Activated gamma-delta T cell (primary cell): ENCODE measurements at regions not wholly inside any gene's neighbourhood (a gene's known extent, or its start where the extent isn't known, plus 50 kb on each side); places are given as distances from the start of the nearest gene placed in this dataset.

Experiments used
- DNase-seq: peaks from one replicate; lab custom pipeline; 2025; lab: John Stamatoyannopoulos, UW

GRCh38 chr15:93880358-93880757 is 351.0 kb upstream of the MCTP2 start:
- no peak for DNase-seq

DNA sequence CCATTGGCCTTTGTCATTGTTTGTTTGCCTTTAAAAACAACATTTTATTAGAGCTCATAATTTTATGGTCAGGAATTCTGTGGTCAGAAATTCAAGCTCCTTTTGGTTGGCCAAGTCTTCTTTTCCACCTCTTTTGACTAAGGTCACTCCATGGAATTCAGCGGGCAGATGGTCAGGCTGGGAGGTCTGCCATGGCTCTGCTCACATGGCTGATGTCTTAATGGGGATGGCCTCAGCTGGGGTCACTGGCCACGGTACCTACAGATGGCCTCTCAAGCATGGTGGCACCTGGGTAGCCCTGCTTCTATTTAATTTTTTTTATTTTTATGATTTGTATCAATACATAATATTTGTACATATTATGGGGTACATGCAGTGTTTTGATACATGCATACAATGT is 360.8 kb upstream of the MCTP2 start:
- no peak for DNase-seq

DNA sequence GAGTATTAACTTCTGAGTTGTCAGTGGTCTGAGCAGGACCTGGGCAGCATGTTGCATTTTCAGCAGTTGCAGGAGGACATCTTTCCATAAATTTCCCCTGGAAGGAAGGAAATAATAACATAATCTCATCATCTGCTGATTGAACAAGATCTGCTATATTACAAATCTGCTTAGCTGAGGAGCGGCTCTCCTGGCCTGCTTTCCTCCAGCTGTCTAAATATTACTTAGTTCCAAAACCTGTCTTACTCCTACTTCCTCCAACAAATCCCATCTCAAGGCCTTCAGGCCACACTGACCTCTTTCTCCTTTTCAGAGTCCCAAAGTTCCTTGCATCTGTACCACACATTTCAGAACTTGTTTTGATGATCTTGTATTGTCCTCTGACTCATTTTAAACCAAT is 364.4 kb upstream of the MCTP2 start:
- DNase-seq: no peak

DNA sequence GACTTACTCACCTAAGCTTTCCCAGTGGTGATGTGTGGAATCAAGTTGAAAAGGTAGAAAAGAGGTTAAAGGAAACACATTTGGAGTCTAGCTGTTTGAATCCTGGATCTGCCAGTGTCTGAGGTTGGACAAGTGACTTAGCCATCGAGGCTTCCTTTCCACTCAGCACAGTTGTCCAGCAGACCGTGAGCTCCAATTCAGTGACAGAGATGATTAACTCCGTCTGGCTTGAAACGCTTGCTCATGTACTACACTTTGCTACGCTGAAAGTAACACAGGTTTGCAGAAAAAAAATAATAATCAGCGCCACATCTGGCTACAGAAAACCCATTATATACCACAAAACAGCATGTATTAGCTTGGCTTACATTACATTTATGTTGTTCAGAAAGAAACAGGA is 364.9 kb upstream of the MCTP2 start:
- DNase-seq: no peak

DNA sequence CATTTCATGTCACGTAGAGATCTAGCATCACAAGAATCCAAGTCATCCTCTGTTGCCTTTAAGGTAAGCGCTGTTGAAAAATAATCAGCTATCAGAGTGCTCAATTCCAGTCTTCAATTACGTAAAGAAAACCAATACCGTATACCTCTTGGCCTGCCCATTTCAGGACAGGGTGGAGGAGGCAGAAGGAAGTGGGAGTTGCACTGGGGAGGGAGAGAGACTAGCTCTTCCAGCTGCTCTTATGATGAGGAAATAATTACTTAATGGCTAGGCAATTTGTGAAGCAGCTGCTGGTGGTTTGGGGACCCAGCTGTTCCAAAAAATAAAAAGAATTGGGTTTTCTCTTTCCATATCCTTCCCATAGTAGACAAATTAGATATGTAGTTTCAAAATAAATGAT is 365.8 kb upstream of the MCTP2 start:
- DNase-seq: no peak

GRCh38 chr15:93862791-93863190 is 368.6 kb upstream of the MCTP2 start:
- no peak for DNase-seq

GRCh38 chr15:93861956-93862741 is 369.2 kb upstream of the MCTP2 start:
- no peak for DNase-seq

GRCh38 chr15:93861413-93861812 is 369.9 kb upstream of the MCTP2 start:
- no peak for DNase-seq

GRCh38 chr15:93860701-93861100 is 370.7 kb upstream of the MCTP2 start:
- no peak for DNase-seq

DNA sequence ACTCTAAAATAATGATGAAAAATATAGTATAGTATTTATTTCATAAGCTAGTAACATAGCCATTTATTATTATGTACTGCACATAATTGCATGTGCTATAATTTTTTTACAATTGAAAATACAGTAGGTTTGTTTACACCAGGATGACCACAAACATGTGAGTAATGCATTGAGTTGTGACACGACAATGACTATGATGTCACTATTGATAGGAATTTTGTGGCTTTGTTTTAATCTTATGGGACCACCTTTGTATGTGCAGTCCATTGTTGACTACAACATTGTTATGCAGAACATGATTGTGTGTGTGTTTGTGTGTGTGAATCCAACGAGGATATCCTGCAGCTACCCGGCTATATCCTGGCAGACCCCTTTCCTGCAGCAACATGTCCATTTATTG is 372.2 kb upstream of the MCTP2 start:
- DNase-seq: no peak

- DNase-seq: no peak
Measured at GRCh38 chr15:93855181-93855826, 376.1 kb upstream of the MCTP2 start.

GRCh38 chr15:93854088-93854487 is 377.3 kb upstream of the MCTP2 start:
- DNase-seq: no peak

- no peak for DNase-seq
Measured at GRCh38 chr15:93852761-93853160, 378.6 kb upstream of the MCTP2 start.

DNA sequence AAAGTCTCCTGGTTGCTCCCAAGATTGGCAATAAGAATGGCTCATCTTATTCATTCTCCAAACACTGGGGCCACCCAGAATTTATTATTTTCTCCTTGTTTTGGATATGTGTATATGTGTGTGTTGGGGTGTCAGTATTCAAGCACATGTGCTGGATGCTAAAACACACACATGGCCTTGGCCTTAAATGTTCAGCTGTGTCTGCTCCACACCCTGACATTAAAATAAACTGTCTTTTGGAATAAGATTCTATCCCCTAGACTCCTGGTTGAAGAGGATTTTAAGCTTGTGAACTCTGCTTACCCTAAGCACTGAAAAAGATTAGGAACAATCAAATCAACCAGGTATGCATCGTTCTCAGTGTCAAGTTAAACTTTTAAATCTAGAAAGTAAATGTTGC is 382.9 kb upstream of the MCTP2 start:
- DNase-seq: no peak

GRCh38 chr15:93848076-93848475 is 383.3 kb upstream of the MCTP2 start:
- no peak for DNase-seq

DNA sequence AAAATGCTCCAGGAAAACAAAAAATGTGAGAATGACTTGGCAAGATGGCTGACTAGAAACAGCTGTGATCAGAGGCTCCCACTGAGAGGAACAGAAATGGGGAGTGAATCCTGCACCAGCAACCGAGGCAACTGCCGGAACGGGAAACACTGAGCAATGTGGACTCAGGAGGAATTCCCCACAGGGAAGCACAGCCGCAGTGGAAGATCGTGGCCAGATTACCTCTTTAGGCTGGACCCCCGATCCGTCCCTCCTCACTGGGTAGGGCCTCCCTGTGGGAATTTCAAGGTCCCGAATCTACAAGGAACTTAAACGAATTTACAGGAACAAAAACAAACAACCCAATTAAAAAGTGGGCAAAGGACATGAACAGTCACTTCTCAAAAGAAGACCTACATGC is 385.2 kb upstream of the MCTP2 start:
- DNase-seq: no peak

- no peak for DNase-seq
Measured at GRCh38 chr15:93837450-93837849, 393.9 kb upstream of the MCTP2 start.

- DNase-seq: no peak
Measured at GRCh38 chr15:93835344-93835743, 396.0 kb upstream of the MCTP2 start.

- DNase-seq: no peak
Measured at GRCh38 chr15:93831641-93832040, 399.7 kb upstream of the MCTP2 start.

DNA sequence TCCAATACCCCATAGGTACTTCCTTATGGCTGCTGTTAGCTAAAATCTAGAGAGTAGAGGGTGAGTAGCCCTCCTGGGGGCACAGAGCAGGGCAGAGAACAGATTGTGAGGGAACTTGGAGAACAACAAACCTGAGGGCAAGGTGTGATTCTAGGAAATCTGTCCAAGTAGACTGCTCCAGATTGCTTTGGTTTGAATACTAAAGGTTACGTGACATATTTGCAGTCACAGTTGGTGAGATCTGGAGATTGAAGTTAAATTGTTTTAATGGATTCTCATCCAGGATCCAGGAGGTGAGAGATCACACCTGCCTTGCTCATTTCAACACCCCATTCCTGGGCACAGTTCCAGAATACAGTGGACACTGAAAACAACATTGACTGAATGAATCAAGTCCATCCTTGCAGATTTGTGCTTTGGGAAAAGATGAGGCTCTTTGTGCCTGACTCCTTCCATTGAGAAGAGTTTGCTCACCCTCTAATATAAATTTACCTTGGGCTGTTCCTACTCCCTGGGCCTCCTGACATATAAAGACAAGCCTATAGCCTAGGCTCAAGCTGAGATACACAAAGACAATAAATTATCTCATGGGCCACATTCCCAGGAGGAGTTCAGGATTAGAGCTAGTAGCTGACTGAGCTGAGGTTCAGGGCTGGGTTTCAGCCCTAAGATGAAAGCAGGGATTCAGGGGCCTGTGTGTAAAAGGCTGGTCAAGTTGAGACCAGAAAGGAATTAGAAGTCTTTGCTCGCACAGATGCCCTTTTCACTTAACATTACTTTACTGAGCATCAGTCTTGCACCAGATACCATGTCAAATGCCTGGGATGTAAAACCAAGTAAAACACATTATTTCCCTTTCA is 400.9 kb upstream of the MCTP2 start:
- no peak for DNase-seq

- no peak for DNase-seq
Measured at GRCh38 chr15:93829115-93829870, 402.1 kb upstream of the MCTP2 start.

DNA sequence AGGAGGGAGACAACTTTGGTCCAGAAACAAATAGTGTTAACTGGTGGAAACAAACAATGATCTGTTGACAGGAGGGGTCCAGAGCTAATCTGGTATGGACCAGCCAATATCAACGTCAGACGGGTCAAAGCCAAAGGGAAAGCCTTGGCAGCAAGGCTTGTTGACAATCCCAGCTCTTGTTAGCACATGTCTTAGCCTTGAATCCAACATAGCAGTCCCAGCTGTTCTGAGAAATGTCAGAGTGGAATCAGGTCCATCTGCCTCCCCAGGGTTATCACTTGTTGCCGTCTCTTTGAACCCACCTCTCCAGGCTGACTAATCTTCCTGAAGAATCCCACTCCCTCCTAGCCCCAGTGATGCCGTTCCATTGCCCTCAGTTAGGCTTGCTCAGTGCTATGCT is 404.6 kb upstream of the MCTP2 start:
- DNase-seq: no peak
